ENCODE measurements at regions not wholly inside any gene's neighbourhood (a gene's known extent, or its start where the extent isn't known, plus 50 kb on each side); places are given as distances from the start of the nearest gene placed in this dataset.
A peak's percentile ranks its signal among the peaks of the same experiment; 100 is the strongest.

DNA sequence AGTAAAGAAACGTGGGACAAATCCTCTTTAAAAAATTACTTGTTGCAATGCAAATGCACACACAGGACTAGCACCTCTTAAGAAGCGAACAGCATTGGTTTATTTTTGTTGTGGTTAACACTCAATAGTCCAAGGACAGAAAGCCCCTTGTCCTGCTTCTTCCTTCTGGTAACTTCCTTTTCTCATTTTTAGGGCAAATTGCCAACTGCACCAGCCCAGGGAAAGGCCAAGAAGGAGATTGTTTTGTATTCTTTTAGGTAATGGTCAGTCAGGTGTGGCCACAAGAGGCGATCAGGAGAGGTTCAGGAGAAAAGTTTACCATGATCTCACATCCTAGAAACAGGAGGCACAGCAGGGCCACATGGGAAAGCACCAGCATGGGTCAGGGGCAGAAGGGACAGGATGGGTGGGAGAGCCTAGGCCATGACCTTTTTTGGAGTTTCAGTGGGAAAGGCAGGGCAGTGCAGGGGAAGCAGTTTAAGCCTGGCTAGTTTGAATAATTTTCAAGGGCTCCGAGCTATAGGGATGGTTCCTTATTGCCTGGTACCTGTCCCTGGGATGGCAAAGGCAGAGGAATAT lies 73.0 kb downstream of the CHRNA1 start:
- no peak overlapping the region for H3K4me3 ChIP-seq (ENCODE audit: low read depth, low read length)
- H3K27me3 ChIP-seq (ENCODE audit: insufficient read depth, low read depth, severe bottlenecking) = peaks cover 3% of the 10 kb centered on the region
- DNase-seq = no peak
- H3K27ac ChIP-seq = no peak overlapping the region
- no peaks in the 10 kb centered on the region for H3K9me3 ChIP-seq (ENCODE audit: severe bottlenecking)
- TF ChIP-seq, protein P1, sequence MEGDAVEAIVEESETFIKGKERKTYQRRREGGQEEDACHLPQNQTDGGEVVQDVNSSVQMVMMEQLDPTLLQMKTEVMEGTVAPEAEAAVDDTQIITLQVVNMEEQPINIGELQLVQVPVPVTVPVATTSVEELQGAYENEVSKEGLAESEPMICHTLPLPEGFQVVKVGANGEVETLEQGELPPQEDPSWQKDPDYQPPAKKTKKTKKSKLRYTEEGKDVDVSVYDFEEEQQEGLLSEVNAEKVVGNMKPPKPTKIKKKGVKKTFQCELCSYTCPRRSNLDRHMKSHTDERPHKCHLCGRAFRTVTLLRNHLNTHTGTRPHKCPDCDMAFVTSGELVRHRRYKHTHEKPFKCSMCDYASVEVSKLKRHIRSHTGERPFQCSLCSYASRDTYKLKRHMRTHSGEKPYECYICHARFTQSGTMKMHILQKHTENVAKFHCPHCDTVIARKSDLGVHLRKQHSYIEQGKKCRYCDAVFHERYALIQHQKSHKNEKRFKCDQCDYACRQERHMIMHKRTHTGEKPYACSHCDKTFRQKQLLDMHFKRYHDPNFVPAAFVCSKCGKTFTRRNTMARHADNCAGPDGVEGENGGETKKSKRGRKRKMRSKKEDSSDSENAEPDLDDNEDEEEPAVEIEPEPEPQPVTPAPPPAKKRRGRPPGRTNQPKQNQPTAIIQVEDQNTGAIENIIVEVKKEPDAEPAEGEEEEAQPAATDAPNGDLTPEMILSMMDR (IDR thresholded peaks at IDR 0.05; ENCODE audit: low read depth, low read length) = no peak
- no peaks in the 10 kb centered on the region for H3K36me3 ChIP-seq

DNA sequence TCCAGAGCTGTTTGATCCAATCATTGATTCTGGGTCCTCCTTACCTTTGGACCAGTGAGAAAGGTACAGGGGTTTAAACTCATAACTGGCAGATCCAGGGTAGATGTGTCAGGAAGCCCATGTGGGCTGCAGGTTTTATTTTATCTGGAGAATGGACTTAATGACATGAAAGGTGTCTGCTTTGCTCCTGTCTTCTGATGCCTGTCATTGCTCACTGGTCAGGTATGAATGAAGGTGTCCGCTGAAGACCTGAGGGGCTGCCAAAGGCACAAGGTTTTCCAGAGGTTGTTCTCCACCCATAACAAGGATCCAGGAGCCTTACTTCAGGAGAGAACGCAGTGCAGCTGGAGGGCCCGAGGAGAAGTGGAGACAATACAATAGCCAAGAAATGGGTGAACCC lies 74.2 kb downstream of the CHRNA1 start:
- Histone ChIP-seq H3K36me3 (no peaks in the 10 kb centered on the region), H3K4me3 (ENCODE audit: low read depth, low read length) (no peak overlapping the region)
- TF ChIP-seq, protein P1 (IDR thresholded peaks at IDR 0.05; ENCODE audit: low read depth, low read length) = no peak

DNA sequence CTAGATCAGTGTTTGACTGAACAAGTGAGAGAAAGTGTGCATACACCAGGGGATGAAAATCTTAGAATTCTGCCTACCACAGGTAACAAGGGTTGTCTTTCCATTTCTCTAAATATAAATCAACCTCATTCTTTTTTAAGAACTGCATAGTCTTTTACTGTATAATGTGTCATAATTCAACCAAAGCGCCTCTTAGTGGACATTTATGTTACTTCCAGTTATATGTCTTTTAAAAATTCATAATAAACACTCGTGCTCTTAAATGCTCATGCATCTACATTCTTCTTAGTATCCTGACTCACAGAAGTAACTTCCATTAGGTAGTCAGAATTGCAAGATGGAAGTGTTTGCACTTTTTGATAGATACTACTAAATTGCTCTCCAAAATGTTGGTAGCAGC lies 76.2 kb downstream of the CHRNA1 start:
- TF ChIP-seq, protein P1 (IDR thresholded peaks at IDR 0.05; ENCODE audit: low read depth, low read length) = no peak
- H3K36me3 ChIP-seq = no peaks in the 10 kb centered on the region
- no peak overlapping the region for H3K27ac ChIP-seq
- H3K27me3 ChIP-seq (ENCODE audit: insufficient read depth, low read depth, severe bottlenecking) = peaks cover 15% of the 10 kb centered on the region
- no peak overlapping the region for H3K4me3 ChIP-seq (ENCODE audit: low read depth, low read length)
- H3K9me3 ChIP-seq (ENCODE audit: severe bottlenecking) = no peaks in the 10 kb centered on the region
- no peak for DNase-seq

More for the DNA sequence above, 74.2 kb downstream of the CHRNA1 start:
- DNase-seq = no peak
- Histone ChIP-seq H3K27me3 (ENCODE audit: insufficient read depth, low read depth, severe bottlenecking) (peaks cover under 1% of the 10 kb centered on the region), H3K9me3 (ENCODE audit: severe bottlenecking) (no peaks in the 10 kb centered on the region), H3K27ac (no peak overlapping the region)

DNA sequence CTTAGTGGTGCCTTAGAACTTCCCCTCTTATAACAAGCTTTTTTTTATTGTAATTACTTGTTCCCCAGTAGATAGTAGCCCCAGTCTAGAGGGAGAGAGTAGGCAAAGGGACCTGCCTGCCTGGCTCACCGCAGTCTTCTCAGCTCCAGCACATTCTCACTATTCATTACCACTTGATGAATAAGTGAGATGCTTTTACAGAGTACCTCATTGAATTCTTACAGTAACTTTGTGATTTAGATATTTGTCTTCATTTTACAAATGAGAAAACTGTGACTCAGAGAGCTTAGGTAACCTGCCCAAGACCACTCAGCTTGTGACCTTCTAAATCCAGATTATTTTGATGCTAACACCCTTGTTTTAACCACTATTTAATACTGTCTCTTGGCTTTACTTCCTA lies 77.8 kb downstream of the CHRNA1 start:
- Histone ChIP-seq H3K9me3 (ENCODE audit: severe bottlenecking) (no peaks in the 10 kb centered on the region), H3K4me3 (ENCODE audit: low read depth, low read length) (no peak overlapping the region), H3K27me3 (ENCODE audit: insufficient read depth, low read depth, severe bottlenecking) (peaks cover 17% of the 10 kb centered on the region), H3K27ac (no peak overlapping the region), H3K36me3 (no peaks in the 10 kb centered on the region)
- TF ChIP-seq, protein P1 (IDR thresholded peaks at IDR 0.05; ENCODE audit: low read depth, low read length) = no peak
- DNase-seq = no peak

DNA sequence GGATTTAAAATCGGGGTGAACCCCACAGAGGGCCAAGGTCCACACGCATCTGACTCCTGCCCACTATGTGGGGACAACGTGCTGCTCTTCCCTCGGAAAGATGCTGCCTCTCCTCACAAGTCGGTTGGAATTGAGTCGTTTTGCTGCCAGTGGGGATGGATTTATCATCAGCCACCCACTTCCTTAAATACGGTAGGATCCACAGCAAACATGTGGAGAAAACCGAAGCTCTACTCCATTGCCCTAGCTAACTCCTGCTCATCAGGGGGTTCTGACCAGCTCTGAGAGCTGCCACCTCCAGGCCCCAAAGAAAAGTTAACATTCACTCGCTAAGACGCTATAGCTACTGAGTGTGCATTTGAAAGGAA lies 80.9 kb downstream of the CHRNA1 start:
- Histone ChIP-seq H3K9me3 (ENCODE audit: severe bottlenecking) (no peaks in the 10 kb centered on the region), H3K36me3 (no peaks in the 10 kb centered on the region), H3K27me3 (ENCODE audit: insufficient read depth, low read depth, severe bottlenecking) (peaks cover 17% of the 10 kb centered on the region), H3K4me3 (ENCODE audit: low read depth, low read length) (peak overlapping the region; percentile 75), H3K27ac (no peak overlapping the region)
- TF ChIP-seq, protein P1 (IDR thresholded peaks at IDR 0.05; ENCODE audit: low read depth, low read length) = no peak
- DNase-seq = no peak
